Uterus (tissue), 3 donors: ENCODE measurements at regions not wholly inside any gene's neighbourhood (a gene's known extent, or its start where the extent isn't known, plus 50 kb on each side); places are given as distances from the start of the nearest gene placed in this dataset.

Experiments
- DNase-seq, 2 donors: peaks; one replicate each; pipeline ENCODE4 v3.0.0-alpha.2; 2019 to 2020
- H3K27ac ChIP-seq, 2 donors: fragments of 200-600 bp; sonication (generic); 1 replicate in 1 of 2; 2 replicates in 1 of 2; pipeline ENCODE4 v1.5.1; 2016 to 2018
- H3K27me3 ChIP-seq, 2 donors: fragments of 200-600 bp; sonication (generic); one replicate each; pipeline ENCODE4 v1.5.1; 2018 to 2019; ENCODE audit warnings: control low read depth in 1 of 2
- H3K36me3 ChIP-seq, 2 donors: fragments of 200-600 bp; sonication (generic); one replicate each; pipeline ENCODE4 v1.5.1; 2019; ENCODE audit warnings: control low read depth in 1 of 2
- H3K4me1 ChIP-seq, 2 donors: fragments of 200-600 bp; sonication (generic); one replicate each; pipeline ENCODE4 v1.5.1; 2018 to 2019; ENCODE audit warnings: control low read depth in 1 of 2
- H3K4me3 ChIP-seq, 2 donors: fragments of 200-600 bp; sonication (generic); 1 replicate in 1 of 2; 2 replicates in 1 of 2; pipeline ENCODE4 v1.5.1; 2018 to 2019; ENCODE audit warnings: mild to moderate bottlenecking in 1 of 2
- H3K9me3 ChIP-seq, 2 donors: fragments of 200-600 bp; sonication (generic); one replicate each; pipeline ENCODE4 v1.5.1; 2019; ENCODE audit warnings: control low read depth in 1 of 2
- POLR2A ChIP-seq, 2 donors: fragments of 450-650 bp; IDR thresholded peaks; one replicate each; pipeline ENCODE4 v1.6.1; 2016; ENCODE audit warnings: antibody characterized with exemption in 2 of 2, mild to moderate bottlenecking in 1 of 2, moderate library complexity in 1 of 2
- intact Hi-C: fragments of 100-400 bp; cut with DNase I; formaldehyde crosslinking; loops from one replicate; pipeline ENCODE4 v1.15.1; 2023; ENCODE audit warnings: low total_unique reads
- TF ChIP-seq, protein P1 (sequence below), 4 experiments: fragments of 200-600 bp in 2 of 4; fragments of 450-650 bp in 2 of 4; sonication (generic) in 2 of 4; IDR thresholded peaks; one replicate each; pipeline ENCODE4 v1.5.1; 2016 to 2019; ENCODE audit warnings: antibody characterized with exemption in 4 of 4, mild to moderate bottlenecking in 2 of 4, moderate library complexity in 1 of 4
- donor health status: DM: yes; HTN: yes; CAD: no.

DNA sequence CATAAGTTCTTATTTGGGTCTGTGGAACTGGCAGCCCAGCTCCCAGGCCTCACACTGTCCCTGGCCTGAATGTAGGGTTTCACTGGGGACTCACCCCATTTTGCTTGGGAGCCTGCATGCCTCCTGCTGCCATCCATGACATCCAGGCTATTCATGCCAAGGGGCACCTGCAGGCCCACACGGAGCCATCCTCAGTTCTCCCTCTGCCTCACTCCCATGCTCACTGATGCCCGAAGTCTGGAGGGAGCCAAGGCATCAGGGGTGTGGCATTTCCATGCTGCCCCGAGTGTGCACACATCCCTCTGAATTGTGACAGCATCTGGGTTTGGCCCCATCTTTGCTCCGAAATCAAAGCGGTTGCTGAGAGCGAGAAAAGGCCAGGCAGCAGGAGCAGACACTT is 67.4 kb upstream of the ZNF804A start:
- intact Hi-C loops = no loop called here
- TF ChIP-seq POLR2A (IDR thresholded peaks at IDR 0.05) = no peak
- TF ChIP-seq, protein P1, sequence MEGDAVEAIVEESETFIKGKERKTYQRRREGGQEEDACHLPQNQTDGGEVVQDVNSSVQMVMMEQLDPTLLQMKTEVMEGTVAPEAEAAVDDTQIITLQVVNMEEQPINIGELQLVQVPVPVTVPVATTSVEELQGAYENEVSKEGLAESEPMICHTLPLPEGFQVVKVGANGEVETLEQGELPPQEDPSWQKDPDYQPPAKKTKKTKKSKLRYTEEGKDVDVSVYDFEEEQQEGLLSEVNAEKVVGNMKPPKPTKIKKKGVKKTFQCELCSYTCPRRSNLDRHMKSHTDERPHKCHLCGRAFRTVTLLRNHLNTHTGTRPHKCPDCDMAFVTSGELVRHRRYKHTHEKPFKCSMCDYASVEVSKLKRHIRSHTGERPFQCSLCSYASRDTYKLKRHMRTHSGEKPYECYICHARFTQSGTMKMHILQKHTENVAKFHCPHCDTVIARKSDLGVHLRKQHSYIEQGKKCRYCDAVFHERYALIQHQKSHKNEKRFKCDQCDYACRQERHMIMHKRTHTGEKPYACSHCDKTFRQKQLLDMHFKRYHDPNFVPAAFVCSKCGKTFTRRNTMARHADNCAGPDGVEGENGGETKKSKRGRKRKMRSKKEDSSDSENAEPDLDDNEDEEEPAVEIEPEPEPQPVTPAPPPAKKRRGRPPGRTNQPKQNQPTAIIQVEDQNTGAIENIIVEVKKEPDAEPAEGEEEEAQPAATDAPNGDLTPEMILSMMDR (IDR thresholded peaks at IDR 0.05) = no peak
- H3K27me3 ChIP-seq = no peaks in the 10 kb centered on the region
- H3K27ac ChIP-seq = no peak overlapping the region
- no peak for DNase-seq
- no peak overlapping the region for H3K4me3 ChIP-seq
- no peaks in the 10 kb centered on the region for H3K9me3 ChIP-seq
- no peaks in the 10 kb centered on the region for H3K4me1 ChIP-seq
- no peaks in the 10 kb centered on the region for H3K36me3 ChIP-seq

DNA sequence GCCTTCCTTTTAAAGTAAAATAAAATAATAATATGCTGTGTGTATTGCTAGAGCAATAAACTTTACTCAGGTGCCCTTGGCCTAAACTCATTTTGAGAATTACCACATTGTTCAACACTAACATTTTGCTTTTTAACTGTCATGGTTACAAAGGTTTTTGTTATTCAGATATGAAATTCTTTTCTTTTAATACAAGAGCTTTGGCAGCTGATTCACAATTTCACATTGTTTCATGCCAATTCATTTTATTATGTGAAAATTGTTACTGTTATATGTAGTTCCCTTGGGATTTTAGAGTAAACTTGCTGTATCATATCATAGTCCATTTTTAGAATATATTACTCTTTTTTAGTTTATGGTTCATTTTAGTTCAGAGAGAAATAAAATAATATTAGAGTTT is 65.8 kb upstream of the ZNF804A start:
- no peak overlapping the region for H3K4me3 ChIP-seq
- no peaks in the 10 kb centered on the region for H3K27me3 ChIP-seq
- H3K9me3 ChIP-seq = no peaks in the 10 kb centered on the region
- no peak overlapping the region for H3K27ac ChIP-seq
- H3K36me3 ChIP-seq = no peaks in the 10 kb centered on the region
- no peak for DNase-seq
- TF ChIP-seq, protein P1 (IDR thresholded peaks at IDR 0.05) = no peak
- TF ChIP-seq POLR2A (IDR thresholded peaks at IDR 0.05) = no peak
- intact Hi-C loops = no loop called here
- no peaks in the 10 kb centered on the region for H3K4me1 ChIP-seq

DNA sequence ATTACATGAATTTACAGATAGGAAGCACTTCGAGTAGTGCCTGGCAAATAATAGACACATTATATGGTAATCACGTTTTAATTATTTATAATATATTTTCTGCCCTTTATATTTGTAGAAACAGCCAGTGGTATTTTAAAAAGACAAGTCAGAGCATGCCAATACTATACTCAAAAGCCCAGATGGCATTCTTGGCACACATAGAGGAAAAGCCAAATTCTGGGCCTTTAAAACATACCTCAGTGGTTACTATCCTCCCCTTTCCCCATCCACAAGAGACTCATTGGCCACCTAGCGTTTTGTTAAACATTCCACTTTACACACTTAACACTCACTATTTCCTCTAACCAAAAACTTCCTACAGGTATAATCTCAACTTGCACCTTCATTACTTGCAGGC is 63.3 kb upstream of the ZNF804A start:
- intact Hi-C loops = no loop called here
- Histone ChIP-seq H3K4me1 (no peaks in the 10 kb centered on the region), H3K27me3 (no peaks in the 10 kb centered on the region), H3K4me3 (no peak overlapping the region), H3K36me3 (no peaks in the 10 kb centered on the region), H3K9me3 (no peaks in the 10 kb centered on the region), H3K27ac (no peak overlapping the region)
- TF ChIP-seq, protein P1 (IDR thresholded peaks at IDR 0.05) = no peak
- TF ChIP-seq POLR2A (IDR thresholded peaks at IDR 0.05) = no peak
- DNase-seq = no peak

DNA sequence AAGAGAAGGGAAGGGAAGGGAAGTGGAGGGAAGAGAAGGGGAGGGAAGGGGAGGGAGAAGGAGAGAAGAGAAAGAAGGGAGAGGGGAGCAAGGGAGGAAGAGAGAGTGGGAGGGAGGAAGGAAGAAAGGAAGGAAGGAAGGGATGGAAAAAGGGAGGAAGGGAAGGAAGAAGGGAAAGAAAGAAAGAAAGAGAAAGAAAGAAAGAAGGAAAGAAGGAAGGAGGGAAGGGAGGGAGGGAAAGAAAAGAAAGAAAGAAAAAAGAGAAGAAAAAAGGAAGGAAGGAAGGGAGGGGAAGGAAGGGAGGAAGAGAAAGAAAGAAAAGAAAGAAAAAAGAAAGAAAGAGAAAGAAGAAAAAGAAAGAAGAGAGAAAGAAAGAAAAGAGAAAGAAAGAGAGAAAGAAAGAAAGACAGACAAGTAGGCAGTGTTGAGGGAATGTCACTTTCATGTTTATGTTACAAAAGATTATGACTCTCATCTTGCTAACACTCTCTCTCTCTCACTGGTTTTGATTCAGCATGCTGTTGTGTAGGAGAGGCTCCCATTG is 58.0 kb upstream of the ZNF804A start:
- Histone ChIP-seq H3K27ac (no peak overlapping the region), H3K36me3 (no peaks in the 10 kb centered on the region), H3K4me1 (no peaks in the 10 kb centered on the region), H3K27me3 (no peaks in the 10 kb centered on the region), H3K9me3 (no peaks in the 10 kb centered on the region), H3K4me3 (no peak overlapping the region)
- DNase-seq = no peak
- TF ChIP-seq POLR2A (IDR thresholded peaks at IDR 0.05) = no peak
- TF ChIP-seq, protein P1 (IDR thresholded peaks at IDR 0.05) = no peak
- intact Hi-C loops = no loop called here

DNA sequence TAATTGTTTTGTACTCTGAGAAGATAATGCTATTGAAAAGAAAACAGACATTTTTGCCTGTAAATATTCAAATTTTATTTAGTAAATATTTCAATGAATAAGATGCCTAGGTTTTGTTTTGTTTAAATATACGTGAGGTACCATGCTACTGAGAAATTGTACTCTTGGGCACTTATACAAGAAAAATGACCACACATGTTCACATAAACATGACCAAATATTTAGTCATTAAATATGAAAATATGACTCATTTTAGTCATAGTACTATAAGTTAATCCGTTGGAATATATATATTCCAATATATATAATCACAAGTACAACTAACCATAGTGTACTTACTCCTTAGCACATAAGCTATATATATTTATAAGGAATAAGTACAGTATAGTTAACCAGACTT is 56.7 kb upstream of the ZNF804A start:
- H3K27ac ChIP-seq = no peak overlapping the region
- no peak overlapping the region for H3K4me3 ChIP-seq
- H3K4me1 ChIP-seq = no peaks in the 10 kb centered on the region
- H3K36me3 ChIP-seq = no peaks in the 10 kb centered on the region
- DNase-seq = no peak
- no peaks in the 10 kb centered on the region for H3K27me3 ChIP-seq
- H3K9me3 ChIP-seq = no peaks in the 10 kb centered on the region
- intact Hi-C loops = no loop called here
- TF ChIP-seq, protein P1 (IDR thresholded peaks at IDR 0.05) = no peak
- TF ChIP-seq POLR2A (IDR thresholded peaks at IDR 0.05) = no peak
